Lower lobe of right lung (tissue), 2 donors: ENCODE measurements at regions not wholly inside any gene's neighbourhood (a gene's known extent, or its start where the extent isn't known, plus 50 kb on each side); places are given as distances from the start of the nearest gene placed in this dataset.
"Not testable (repeated sequence)": the region's sequence is repeated elsewhere in the genome, so short reads cannot be mapped to it uniquely, and the experiment has no call there.

ENCODE experiments used
- ATAC-seq, 2 donors: fragments of 200-7000 bp; cut with Tn5 transposase; one replicate each; pipeline ENCODE4 v1.9.1; 2020 to 2022; ENCODE audit warnings: mild to moderate bottlenecking in 2 of 2, moderate library complexity in 2 of 2
- DNase-seq: peaks from one replicate; pipeline ENCODE4 v3.0.0-alpha.2; 2020
- H3K27ac ChIP-seq: fragments of 200-600 bp; one replicate; pipeline ENCODE4 v1.8.0; 2022
- H3K27me3 ChIP-seq: fragments of 200-600 bp; one replicate; pipeline ENCODE4 v1.8.0; 2022; ENCODE audit warnings: low read depth
- H3K36me3 ChIP-seq: fragments of 200-600 bp; one replicate; pipeline ENCODE4 v1.8.0; 2022; ENCODE audit warnings: mild to moderate bottlenecking
- H3K4me1 ChIP-seq: fragments of 200-600 bp; one replicate; pipeline ENCODE4 v1.8.0; 2022
- H3K4me3 ChIP-seq: fragments of 200-600 bp; one replicate; pipeline ENCODE4 v1.8.0; 2022; ENCODE audit warnings: mild to moderate bottlenecking
- H3K9me3 ChIP-seq: fragments of 200-600 bp; one replicate; pipeline ENCODE4 v1.8.0; 2022
- CTCF ChIP-seq: fragments of 200-600 bp; IDR thresholded peaks from one replicate; pipeline ENCODE4 v1.8.0; 2022; ENCODE audit warnings: antibody characterized with exemption, mild to moderate bottlenecking
- intact Hi-C: fragments of 100-400 bp; cut with DNase I; formaldehyde crosslinking; loops from one replicate; pipeline ENCODE4 v1.11.0; 2022
- donor health status: DM: no; HTN: yes; CAD: no; lungs with severe emphysema.

DNA sequence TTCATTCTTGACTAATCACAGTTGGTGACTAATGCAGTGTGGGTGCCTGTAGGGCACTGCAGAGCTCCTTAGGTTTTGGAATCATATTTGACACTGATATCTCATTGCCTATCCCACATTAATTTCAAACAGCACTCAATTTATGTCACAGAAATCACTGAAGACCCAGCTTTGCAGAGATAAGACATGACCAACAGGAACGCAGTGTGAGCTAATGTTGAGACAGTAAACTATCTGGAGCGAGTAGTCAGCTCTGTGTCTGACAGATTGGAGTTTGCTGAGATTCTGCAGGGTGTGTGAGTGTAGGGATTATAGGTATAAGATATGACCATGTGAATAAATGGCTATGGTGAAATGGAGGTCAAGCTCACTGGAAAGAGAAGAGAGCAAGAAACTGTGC lies 1586.1 kb upstream of the AGA start:
- H3K9me3 ChIP-seq, result no peaks in the 10 kb centered on the region
- H3K27me3 ChIP-seq, result no peaks in the 10 kb centered on the region
- intact Hi-C loops, result no loop called here
- TF ChIP-seq CTCF, result no peak
- H3K4me3 ChIP-seq, result no peak overlapping the region
- no peak overlapping the region for H3K27ac ChIP-seq
- no peak for DNase-seq
- ATAC-seq, result no peak
- no peaks in the 10 kb centered on the region for H3K4me1 ChIP-seq
- H3K36me3 ChIP-seq, result no peaks in the 10 kb centered on the region

- Histone ChIP-seq H3K4me1 (no peaks in the 10 kb centered on the region), H3K27ac (no peak overlapping the region), H3K27me3 (no peaks in the 10 kb centered on the region), H3K9me3 (no peaks in the 10 kb centered on the region), H3K4me3 (no peak overlapping the region), H3K36me3 (no peaks in the 10 kb centered on the region)
- DNase-seq, result no peak
- no peak for ATAC-seq
- intact Hi-C loops, result no loop called here
- TF ChIP-seq CTCF, result no peak
These were observed 1587.4 kb upstream of the AGA start for GRCh38 chr4:179029683-179030082.

GRCh38 chr4:179040259-179040658 lies 1598.0 kb upstream of the AGA start:
- Histone ChIP-seq H3K36me3 (no peaks in the 10 kb centered on the region), H3K4me3 (no peak overlapping the region), H3K27ac (no peak overlapping the region), H3K9me3 (no peaks in the 10 kb centered on the region), H3K4me1 (no peaks in the 10 kb centered on the region), H3K27me3 (no peaks in the 10 kb centered on the region)
- no peak for TF ChIP-seq CTCF
- no peak for DNase-seq
- no peak for ATAC-seq
- intact Hi-C loops, result no loop called here

- H3K4me1 ChIP-seq, result no peaks in the 10 kb centered on the region
- H3K36me3 ChIP-seq, result no peaks in the 10 kb centered on the region
- DNase-seq (no peak), ATAC-seq (no peak)
- no peak for TF ChIP-seq CTCF
- no peaks in the 10 kb centered on the region for H3K9me3 ChIP-seq
- no peak overlapping the region for H3K27ac ChIP-seq
- no peaks in the 10 kb centered on the region for H3K27me3 ChIP-seq
- H3K4me3 ChIP-seq, result no peak overlapping the region
- intact Hi-C loops, result no loop called here
These were observed 1606.7 kb upstream of the AGA start for GRCh38 chr4:179048839-179049453.

DNA sequence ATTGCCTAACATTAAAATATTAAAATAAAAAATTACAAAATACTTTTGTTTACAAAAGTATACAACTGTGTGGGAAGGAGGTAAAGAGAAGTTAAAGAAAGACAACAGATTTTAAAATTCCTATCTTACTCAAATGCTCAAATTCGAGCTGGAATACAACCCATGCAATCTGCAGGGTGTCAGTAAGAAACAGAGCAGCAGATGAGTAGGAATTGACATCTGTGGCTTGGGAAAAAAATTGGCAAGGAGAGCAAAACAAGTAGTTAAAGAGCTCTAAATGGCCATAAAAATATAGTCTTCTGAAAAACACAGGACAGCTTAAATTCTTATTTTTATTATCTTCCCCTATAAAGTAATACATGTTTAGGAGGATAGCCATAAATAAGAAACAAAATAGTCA lies 1609.0 kb upstream of the AGA start:
- no peaks in the 10 kb centered on the region for H3K9me3 ChIP-seq
- no peak overlapping the region for H3K4me3 ChIP-seq
- intact Hi-C loops, result no loop called here
- DNase-seq (no peak), ATAC-seq (no peak)
- no peak overlapping the region for H3K27ac ChIP-seq
- H3K4me1 ChIP-seq, result no peaks in the 10 kb centered on the region
- H3K36me3 ChIP-seq, result no peaks in the 10 kb centered on the region
- no peak for TF ChIP-seq CTCF
- no peaks in the 10 kb centered on the region for H3K27me3 ChIP-seq

DNA sequence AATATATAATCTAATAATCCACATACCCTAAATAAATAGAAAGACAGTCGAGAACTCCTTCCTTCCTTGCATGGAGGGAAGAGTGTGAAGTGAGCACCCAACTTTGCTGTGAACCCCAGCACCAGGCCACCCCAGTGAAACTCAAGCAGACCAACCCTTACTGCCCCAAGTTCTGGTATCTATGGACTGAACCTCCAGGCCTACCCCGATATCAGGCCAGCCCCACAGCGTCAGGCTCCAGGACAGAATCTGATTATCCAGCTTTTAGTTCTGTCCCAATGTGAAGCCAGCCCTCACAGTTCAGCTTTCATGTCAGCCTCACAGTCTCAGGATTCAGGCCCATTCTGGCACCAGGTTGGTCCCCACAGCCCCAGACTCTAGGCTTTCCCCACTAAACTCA lies 1617.2 kb upstream of the AGA start:
- Histone ChIP-seq H3K27me3 (no peaks in the 10 kb centered on the region), H3K4me3 (no peak overlapping the region), H3K4me1 (no peaks in the 10 kb centered on the region), H3K9me3 (no peaks in the 10 kb centered on the region), H3K27ac (no peak overlapping the region), H3K36me3 (no peaks in the 10 kb centered on the region)
- TF ChIP-seq CTCF, result no peak
- no peak for ATAC-seq
- no peak for DNase-seq
- intact Hi-C loops, result no loop called here

GRCh38 chr4:179066254-179066653 lies 1624.0 kb upstream of the AGA start:
- H3K9me3 ChIP-seq, intact Hi-C loops, H3K4me3 ChIP-seq, H3K27ac ChIP-seq, H3K4me1 ChIP-seq, DNase-seq, H3K36me3 ChIP-seq, ATAC-seq, H3K27me3 ChIP-seq: not testable (repeated sequence)
